ENCODE measurements at regions not wholly inside any gene's neighbourhood (a gene's known extent, or its start where the extent isn't known, plus 50 kb on each side); places are given as distances from the start of the nearest gene placed in this dataset.
A peak's percentile ranks its signal among the peaks of the same experiment; 100 is the strongest.

DNA sequence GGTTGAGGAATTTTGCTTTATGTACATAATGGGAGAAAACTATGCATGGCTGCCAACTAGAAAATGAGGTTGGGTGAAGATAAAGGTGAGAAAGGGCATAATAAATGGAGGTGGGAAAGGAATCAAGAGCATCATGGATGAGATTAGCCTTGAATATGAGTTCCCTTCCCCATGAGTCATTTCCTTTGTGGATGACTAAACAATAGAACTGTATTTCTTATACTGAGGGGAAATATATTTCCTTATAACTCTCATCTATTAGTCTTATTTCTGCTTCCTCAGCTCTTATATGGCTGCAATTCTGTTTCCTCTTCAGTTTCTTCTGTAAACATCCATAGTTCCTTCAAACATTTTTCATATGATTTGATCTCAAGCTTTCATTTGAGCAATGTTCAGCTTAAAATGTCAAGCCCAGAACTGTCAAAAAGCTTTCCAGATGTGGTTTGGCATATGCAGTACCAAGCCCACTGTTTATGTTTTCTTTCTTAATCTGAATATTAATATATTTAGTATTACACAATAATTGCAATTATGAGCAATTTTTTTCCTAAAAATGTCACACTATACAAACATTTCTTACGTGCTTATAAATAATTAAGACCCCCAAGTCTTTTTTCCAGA, 100.7 kb upstream of the GRPR start:
- Histone ChIP-seq H3K4me1 (ENCODE audit: insufficient read depth, low read length) (peaks cover 26% of the 10 kb centered on the region), H3K36me3 (ENCODE audit: insufficient read depth, low read length) (no peaks in the 10 kb centered on the region), H4K20me1 (ENCODE audit: insufficient read depth, low read length) (no peaks in the 10 kb centered on the region), H3K79me2 (ENCODE audit: insufficient read depth, low read length) (no peaks in the 10 kb centered on the region), H3K9me3 (ENCODE audit: insufficient read depth, low read depth, low read length) (no peaks in the 10 kb centered on the region), H3K4me3 (ENCODE audit: insufficient read depth, low read depth, low read length) (no peak overlapping the region), H2AFZ (ENCODE audit: low read depth, low read length) (no peak overlapping the region), H3K4me2 (ENCODE audit: low read length) (peak overlapping the region; percentile 23), H3K27me3 (ENCODE audit: insufficient read depth, low read length) (no peaks in the 10 kb centered on the region), H3K27ac (ENCODE audit: low read depth, low read length) (no peak overlapping the region), H3K9ac (ENCODE audit: low read length) (no peak overlapping the region)
- H3K36me3 Mint-ChIP-seq (ENCODE audit: low read depth, unreplicated experiment): no peaks in the 10 kb centered on the region
- H3K4me3 Mint-ChIP-seq (ENCODE audit: unreplicated experiment): no peak overlapping the region
- peak; percentile 90 for FAIRE-seq
- H3K9me3 Mint-ChIP-seq (ENCODE audit: unreplicated experiment): peaks cover 2% of the 10 kb centered on the region
- H3K27me3 Mint-ChIP-seq (ENCODE audit: low read depth, unreplicated experiment): no peaks in the 10 kb centered on the region
- no peak for TF ChIP-seq EZH2 (IDR thresholded peaks at IDR 0.05; ENCODE audit: insufficient read depth, low read length)
- TF ChIP-seq, protein P1, sequence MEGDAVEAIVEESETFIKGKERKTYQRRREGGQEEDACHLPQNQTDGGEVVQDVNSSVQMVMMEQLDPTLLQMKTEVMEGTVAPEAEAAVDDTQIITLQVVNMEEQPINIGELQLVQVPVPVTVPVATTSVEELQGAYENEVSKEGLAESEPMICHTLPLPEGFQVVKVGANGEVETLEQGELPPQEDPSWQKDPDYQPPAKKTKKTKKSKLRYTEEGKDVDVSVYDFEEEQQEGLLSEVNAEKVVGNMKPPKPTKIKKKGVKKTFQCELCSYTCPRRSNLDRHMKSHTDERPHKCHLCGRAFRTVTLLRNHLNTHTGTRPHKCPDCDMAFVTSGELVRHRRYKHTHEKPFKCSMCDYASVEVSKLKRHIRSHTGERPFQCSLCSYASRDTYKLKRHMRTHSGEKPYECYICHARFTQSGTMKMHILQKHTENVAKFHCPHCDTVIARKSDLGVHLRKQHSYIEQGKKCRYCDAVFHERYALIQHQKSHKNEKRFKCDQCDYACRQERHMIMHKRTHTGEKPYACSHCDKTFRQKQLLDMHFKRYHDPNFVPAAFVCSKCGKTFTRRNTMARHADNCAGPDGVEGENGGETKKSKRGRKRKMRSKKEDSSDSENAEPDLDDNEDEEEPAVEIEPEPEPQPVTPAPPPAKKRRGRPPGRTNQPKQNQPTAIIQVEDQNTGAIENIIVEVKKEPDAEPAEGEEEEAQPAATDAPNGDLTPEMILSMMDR (IDR thresholded peaks at IDR 0.05; ENCODE audit: insufficient read depth, low read depth, low read length): no peak
- H3K27ac Mint-ChIP-seq (ENCODE audit: unreplicated experiment): peak overlapping the region; percentile 37
- peaks cover 28% of the 10 kb centered on the region for H3K4me1 Mint-ChIP-seq (ENCODE audit: low read depth, unreplicated experiment)
- DNase-seq (ENCODE audit: low read depth): peak; percentile 64

DNA sequence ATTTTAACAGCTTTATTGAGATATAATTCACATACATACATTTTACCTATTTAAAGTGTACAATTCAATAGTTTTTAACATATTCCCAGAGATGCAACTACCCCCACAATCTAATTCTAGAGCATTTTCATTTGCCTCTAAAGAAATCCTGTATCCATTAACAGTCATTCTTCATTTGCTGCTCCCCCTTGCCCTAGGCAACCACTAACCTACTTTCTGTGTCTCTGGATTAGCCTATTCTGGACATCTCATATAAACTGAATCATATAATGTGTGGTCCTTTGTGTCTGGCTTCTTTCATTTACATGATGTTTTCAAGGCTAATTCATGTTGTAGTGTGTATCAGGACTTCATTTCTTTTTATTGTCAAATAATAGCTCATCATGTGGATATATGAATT, 105.1 kb upstream of the GRPR start:
- Histone ChIP-seq H3K27ac (ENCODE audit: low read depth, low read length) (no peak overlapping the region), H4K20me1 (ENCODE audit: insufficient read depth, low read length) (no peaks in the 10 kb centered on the region), H3K27me3 (ENCODE audit: insufficient read depth, low read length) (no peaks in the 10 kb centered on the region), H3K9me3 (ENCODE audit: insufficient read depth, low read depth, low read length) (no peaks in the 10 kb centered on the region), H3K9ac (ENCODE audit: low read length) (no peak overlapping the region), H3K4me1 (ENCODE audit: insufficient read depth, low read length) (peaks cover 10% of the 10 kb centered on the region), H3K4me2 (ENCODE audit: low read length) (no peak overlapping the region), H2AFZ (ENCODE audit: low read depth, low read length) (no peak overlapping the region), H3K79me2 (ENCODE audit: insufficient read depth, low read length) (no peaks in the 10 kb centered on the region), H3K36me3 (ENCODE audit: insufficient read depth, low read length) (no peaks in the 10 kb centered on the region), H3K4me3 (ENCODE audit: insufficient read depth, low read depth, low read length) (no peak overlapping the region)
- Mint-ChIP-seq H3K27me3 (ENCODE audit: low read depth, unreplicated experiment) (no peaks in the 10 kb centered on the region), H3K4me1 (ENCODE audit: low read depth, unreplicated experiment) (peaks cover 7% of the 10 kb centered on the region), H3K9me3 (ENCODE audit: unreplicated experiment) (peaks cover 2% of the 10 kb centered on the region), H3K27ac (ENCODE audit: unreplicated experiment) (no peak overlapping the region), H3K36me3 (ENCODE audit: low read depth, unreplicated experiment) (no peaks in the 10 kb centered on the region), H3K4me3 (ENCODE audit: unreplicated experiment) (no peak overlapping the region)
- FAIRE-seq (peak; percentile 74), DNase-seq (ENCODE audit: low read depth) (no peak)
- TF ChIP-seq EZH2 (IDR thresholded peaks at IDR 0.05; ENCODE audit: insufficient read depth, low read length): no peak
- TF ChIP-seq, protein P1 (IDR thresholded peaks at IDR 0.05; ENCODE audit: insufficient read depth, low read depth, low read length): no peak

DNA sequence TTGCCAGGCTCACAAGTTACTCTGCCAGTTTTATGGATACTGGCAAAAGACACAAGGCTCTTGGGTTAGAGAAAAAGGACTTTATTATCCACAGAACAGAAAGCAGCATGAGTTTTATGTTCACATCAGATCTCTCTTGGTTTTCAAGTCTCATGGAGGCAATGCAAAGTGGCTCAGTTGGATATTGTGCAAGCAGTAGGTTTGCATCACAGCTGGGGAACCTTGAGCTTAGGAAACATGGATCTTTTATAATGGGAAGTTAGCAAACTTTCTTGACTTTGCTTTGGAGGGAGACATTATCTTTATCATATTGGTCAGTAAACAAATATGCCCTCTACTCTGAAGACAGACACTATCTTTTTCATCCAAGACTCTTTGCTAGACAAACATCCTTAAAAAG, 109.2 kb upstream of the GRPR start:
- H3K4me2 ChIP-seq (ENCODE audit: low read length): no peak overlapping the region
- H3K9ac ChIP-seq (ENCODE audit: low read length): no peak overlapping the region
- Mint-ChIP-seq H3K4me3 (ENCODE audit: unreplicated experiment) (no peak overlapping the region), H3K9me3 (ENCODE audit: unreplicated experiment) (no peaks in the 10 kb centered on the region), H3K27me3 (ENCODE audit: low read depth, unreplicated experiment) (no peaks in the 10 kb centered on the region), H3K36me3 (ENCODE audit: low read depth, unreplicated experiment) (no peaks in the 10 kb centered on the region), H3K27ac (ENCODE audit: unreplicated experiment) (no peak overlapping the region), H3K4me1 (ENCODE audit: low read depth, unreplicated experiment) (no peaks in the 10 kb centered on the region)
- H2AFZ ChIP-seq (ENCODE audit: low read depth, low read length): no peak overlapping the region
- no peak overlapping the region for H3K27ac ChIP-seq (ENCODE audit: low read depth, low read length)
- H4K20me1 ChIP-seq (ENCODE audit: insufficient read depth, low read length): no peaks in the 10 kb centered on the region
- no peaks in the 10 kb centered on the region for H3K79me2 ChIP-seq (ENCODE audit: insufficient read depth, low read length)
- H3K4me3 ChIP-seq (ENCODE audit: insufficient read depth, low read depth, low read length): no peak overlapping the region
- DNase-seq (ENCODE audit: low read depth) (no peak), FAIRE-seq (no peak)
- H3K4me1 ChIP-seq (ENCODE audit: insufficient read depth, low read length): no peaks in the 10 kb centered on the region
- H3K9me3 ChIP-seq (ENCODE audit: insufficient read depth, low read depth, low read length): no peaks in the 10 kb centered on the region
- TF ChIP-seq, protein P1 (IDR thresholded peaks at IDR 0.05; ENCODE audit: insufficient read depth, low read depth, low read length): no peak
- TF ChIP-seq EZH2 (IDR thresholded peaks at IDR 0.05; ENCODE audit: insufficient read depth, low read length): no peak
- H3K27me3 ChIP-seq (ENCODE audit: insufficient read depth, low read length): no peaks in the 10 kb centered on the region
- H3K36me3 ChIP-seq (ENCODE audit: insufficient read depth, low read length): no peaks in the 10 kb centered on the region

All from astrocyte (in vitro differentiated cells and primary cell).